Subcutaneous abdominal adipose tissue (tissue), 5 donors: ENCODE measurements at regions not wholly inside any gene's neighbourhood (a gene's known extent, or its start where the extent isn't known, plus 50 kb on each side); places are given as distances from the start of the nearest gene placed in this dataset.
"Not testable (repeated sequence)": the region's sequence is repeated elsewhere in the genome, so short reads cannot be mapped to it uniquely, and the experiment has no call there.

Experiments
- H3K27ac ChIP-seq: one replicate; pipeline ENCODE4 v1.7.0; 2013; ENCODE audit warnings: low read depth, mild to moderate bottlenecking, inconsistent platforms, low read length, moderate library complexity
- H3K27me3 ChIP-seq, 5 donors: one replicate each; pipeline ENCODE4 v1.7.0; 2013; ENCODE audit warnings: low read length in 5 of 5, inconsistent platforms in 1 of 5; ENCODE audit not compliant: control insufficient read depth in 5 of 5, insufficient read depth in 4 of 5
- H3K36me3 ChIP-seq, 5 donors: one replicate each; pipeline ENCODE4 v1.7.0; 2013; ENCODE audit warnings: low read length in 5 of 5; ENCODE audit not compliant: control insufficient read depth in 5 of 5, insufficient read depth in 5 of 5
- H3K4me1 ChIP-seq, 5 donors: one replicate each; pipeline ENCODE4 v1.7.0; 2013; ENCODE audit warnings: low read length in 5 of 5, mild to moderate bottlenecking in 3 of 5, moderate library complexity in 1 of 5; ENCODE audit not compliant: control insufficient read depth in 5 of 5, insufficient read depth in 5 of 5
- H3K4me3 ChIP-seq, 5 donors: one replicate each; pipeline ENCODE4 v1.7.0; 2013; ENCODE audit warnings: low read length in 5 of 5, low read depth in 1 of 5
- H3K9ac ChIP-seq, 5 donors: one replicate each; pipeline ENCODE4 v1.7.0; 2013; ENCODE audit warnings: low read length in 5 of 5, mild to moderate bottlenecking in 4 of 5, moderate library complexity in 3 of 5
- H3K9me3 ChIP-seq, 5 donors: one replicate each; pipeline ENCODE4 v1.7.0; 2013; ENCODE audit warnings: low read length in 5 of 5; ENCODE audit not compliant: control insufficient read depth in 5 of 5
- donor health status: healthy.
- donor health status: healthy.
- donor health status: healthy.
- donor health status: healthy.
- donor health status: healthy.

- not testable (repeated sequence) for H3K9me3 ChIP-seq, H3K4me3 ChIP-seq
Observed at GRCh38 chr20:29868688-29869087, 1388.8 kb upstream of the DEFB115 start.

DNA sequence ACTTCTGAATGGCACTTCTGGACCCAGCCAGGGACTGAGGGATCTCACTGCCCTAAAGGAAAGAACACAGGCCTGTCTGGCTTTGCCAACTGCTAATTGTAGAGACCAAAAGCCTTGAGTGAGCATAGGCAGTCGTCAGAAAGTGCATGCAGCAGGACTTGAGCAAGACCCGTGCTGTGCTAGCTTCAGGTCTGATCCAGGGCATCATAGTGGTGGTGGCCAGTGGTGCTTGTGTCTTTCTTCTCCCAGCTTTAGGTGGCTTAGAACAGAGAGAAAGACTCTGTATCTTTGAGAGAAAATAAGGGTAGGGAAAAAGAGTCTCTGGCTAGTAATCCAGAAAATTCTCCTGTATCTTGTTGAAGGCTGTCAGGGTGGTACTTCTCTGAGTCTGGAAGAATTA is 1385.6 kb upstream of the DEFB115 start:
- not testable (repeated sequence) for H3K9ac ChIP-seq, H3K4me1 ChIP-seq, H3K36me3 ChIP-seq, H3K27ac ChIP-seq, H3K27me3 ChIP-seq, H3K4me3 ChIP-seq
- peaks cover 0 to 28% (median 16%) of the 10 kb centered on the region in 5 donors for H3K9me3 ChIP-seq

More at GRCh38 chr20:29868688-29869087, 1388.8 kb upstream of the DEFB115 start:
- not testable (repeated sequence) for H3K9ac ChIP-seq, H3K4me1 ChIP-seq, H3K27me3 ChIP-seq, H3K36me3 ChIP-seq, H3K27ac ChIP-seq

GRCh38 chr20:29873946-29874345 is 1383.5 kb upstream of the DEFB115 start:
- Histone ChIP-seq H3K4me1 (no peaks in the 10 kb centered on the region), H3K36me3 (no peaks in the 10 kb centered on the region), H3K4me3 (peak overlapping the region; percentile 19 to 59 (median 38)), H3K9ac (no peak overlapping the region), H3K9me3 (peaks cover 0 to 45% (median 22%) of the 10 kb centered on the region in 5 donors), H3K27ac (no peak overlapping the region), H3K27me3 (peaks cover 0 to 1% (median 0%) of the 10 kb centered on the region in 5 donors)

- H3K4me1 ChIP-seq: no peaks in the 10 kb centered on the region
- no peaks in the 10 kb centered on the region for H3K36me3 ChIP-seq
- peaks cover 0 to 50% (median 22%) of the 10 kb centered on the region in 5 donors for H3K9me3 ChIP-seq
- no peak overlapping the region for H3K9ac ChIP-seq
- H3K27ac ChIP-seq: no peak overlapping the region
- H3K27me3 ChIP-seq: peaks cover 0 to 2% (median 0%) of the 10 kb centered on the region in 5 donors
- H3K4me3 ChIP-seq: no peak overlapping the region
Observed at GRCh38 chr20:29874476-29875202, 1382.8 kb upstream of the DEFB115 start.

DNA sequence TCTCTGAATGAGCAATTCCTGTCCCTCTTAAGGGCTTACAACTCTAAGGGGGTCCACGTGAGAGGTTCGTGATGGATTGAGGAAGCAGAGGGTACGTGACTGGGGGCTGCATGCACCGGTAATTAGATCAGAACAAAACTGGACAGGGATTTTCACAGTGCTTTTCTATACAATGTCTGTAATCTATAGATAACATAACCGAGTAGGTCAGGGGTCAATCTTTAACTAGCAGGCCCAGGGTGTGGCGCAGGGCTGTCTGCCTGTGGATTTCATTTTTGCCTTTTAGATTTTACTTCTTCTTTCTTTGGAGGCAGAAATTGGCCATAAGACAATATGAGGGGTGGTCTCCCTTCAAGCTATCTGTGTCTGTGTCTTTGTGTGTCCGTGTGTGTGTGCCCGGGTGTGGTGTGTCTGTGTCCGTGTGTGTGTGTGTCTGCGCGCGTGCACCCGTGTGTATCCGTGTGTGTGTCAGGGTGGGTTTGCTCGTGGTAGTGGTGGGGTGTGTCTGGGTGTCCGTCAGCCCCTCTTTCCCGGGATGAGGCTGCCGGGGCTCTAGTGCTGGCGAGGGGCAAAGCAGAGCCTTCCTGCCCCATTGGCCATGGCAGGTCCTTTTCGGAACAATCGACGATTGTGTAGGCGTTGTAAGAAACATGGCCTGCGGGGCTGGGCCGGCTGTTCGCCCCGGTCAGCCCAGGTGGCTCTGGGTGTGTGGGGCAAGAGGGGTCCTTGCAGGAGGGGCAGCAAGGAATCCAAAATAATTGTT is 1382.0 kb upstream of the DEFB115 start:
- H3K36me3 ChIP-seq, H3K27me3 ChIP-seq, H3K4me1 ChIP-seq, H3K4me3 ChIP-seq, H3K9ac ChIP-seq, H3K27ac ChIP-seq: not testable (repeated sequence)
- peaks cover 0 to 50% (median 22%) of the 10 kb centered on the region in 5 donors for H3K9me3 ChIP-seq

DNA sequence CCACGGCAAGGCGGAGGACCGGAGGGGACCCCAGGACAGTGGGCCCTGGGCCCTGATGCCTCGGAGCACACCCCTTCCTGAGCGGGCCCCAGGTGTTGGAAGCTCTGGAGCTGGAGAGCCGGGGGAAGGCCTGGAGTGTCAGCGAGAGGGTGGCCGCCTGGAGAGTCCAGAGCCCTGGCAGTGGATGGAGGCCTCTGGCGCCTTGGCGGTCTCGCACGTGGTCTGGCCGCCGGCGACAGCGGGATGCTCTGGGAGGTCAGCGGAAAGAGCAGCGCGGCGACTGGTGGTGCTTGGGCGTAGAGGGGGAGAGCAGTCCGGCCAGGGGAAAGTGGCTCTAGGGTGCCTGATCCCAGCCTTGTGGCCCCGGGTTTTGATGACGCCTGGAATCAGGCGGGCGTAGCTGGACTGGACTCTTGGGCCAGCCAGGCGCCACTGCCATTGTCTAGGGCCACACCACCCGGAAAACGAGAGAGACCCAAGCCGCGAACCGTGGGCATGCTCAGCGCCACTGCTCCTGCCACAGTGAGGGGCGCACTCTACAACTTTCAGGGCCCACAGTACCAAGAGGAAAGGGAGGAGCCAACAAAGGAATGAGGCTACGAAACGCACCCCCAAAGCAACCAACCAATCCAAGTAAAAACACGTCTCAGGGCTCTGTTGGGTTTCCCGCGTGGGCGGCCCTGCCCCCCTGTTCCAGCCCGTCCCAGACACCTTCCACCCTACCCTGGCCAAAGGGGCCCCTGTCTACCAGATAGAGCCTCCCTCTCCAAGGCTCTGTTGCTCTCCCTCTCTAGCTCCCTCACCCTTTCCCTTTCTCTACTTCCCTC is 1381.2 kb upstream of the DEFB115 start:
- not testable (repeated sequence) for H3K36me3 ChIP-seq, H3K27ac ChIP-seq, H3K27me3 ChIP-seq, H3K4me1 ChIP-seq, H3K4me3 ChIP-seq, H3K9ac ChIP-seq
- peaks cover 0 to 50% (median 22%) of the 10 kb centered on the region in 5 donors for H3K9me3 ChIP-seq

DNA sequence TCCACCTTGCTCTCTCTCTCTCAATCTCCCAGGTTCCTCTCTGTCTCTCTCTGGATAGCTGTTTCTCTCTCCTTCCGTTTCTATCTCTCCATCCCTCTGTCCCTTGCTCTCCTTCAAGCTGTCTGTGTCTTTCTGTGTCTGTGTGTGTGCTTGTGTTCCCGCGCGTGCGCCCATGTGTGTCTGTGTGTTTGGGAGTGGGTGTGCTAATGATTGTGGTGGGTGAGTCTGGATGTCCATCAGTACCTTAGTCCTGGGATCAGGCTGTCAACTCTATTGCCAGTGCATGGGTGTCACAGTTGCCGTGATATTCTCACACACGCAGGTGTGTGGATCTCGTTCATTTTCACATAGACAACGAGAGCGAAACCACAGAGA is 1380.6 kb upstream of the DEFB115 start:
- no peak overlapping the region for H3K9ac ChIP-seq
- H3K27ac ChIP-seq: no peak overlapping the region
- H3K4me1 ChIP-seq: no peaks in the 10 kb centered on the region
- H3K27me3 ChIP-seq: peaks cover 0 to 2% (median 0%) of the 10 kb centered on the region in 5 donors
- H3K4me3 ChIP-seq: no peak overlapping the region
- peaks cover 0 to 50% (median 22%) of the 10 kb centered on the region in 5 donors for H3K9me3 ChIP-seq
- no peaks in the 10 kb centered on the region for H3K36me3 ChIP-seq

- not testable (repeated sequence) for H3K9ac ChIP-seq, H3K27ac ChIP-seq, H3K4me3 ChIP-seq, H3K4me1 ChIP-seq, H3K27me3 ChIP-seq, H3K36me3 ChIP-seq
- H3K9me3 ChIP-seq: peaks cover 0 to 50% (median 22%) of the 10 kb centered on the region in 5 donors
Observed at GRCh38 chr20:29877411-29878280, 1379.8 kb upstream of the DEFB115 start.

DNA sequence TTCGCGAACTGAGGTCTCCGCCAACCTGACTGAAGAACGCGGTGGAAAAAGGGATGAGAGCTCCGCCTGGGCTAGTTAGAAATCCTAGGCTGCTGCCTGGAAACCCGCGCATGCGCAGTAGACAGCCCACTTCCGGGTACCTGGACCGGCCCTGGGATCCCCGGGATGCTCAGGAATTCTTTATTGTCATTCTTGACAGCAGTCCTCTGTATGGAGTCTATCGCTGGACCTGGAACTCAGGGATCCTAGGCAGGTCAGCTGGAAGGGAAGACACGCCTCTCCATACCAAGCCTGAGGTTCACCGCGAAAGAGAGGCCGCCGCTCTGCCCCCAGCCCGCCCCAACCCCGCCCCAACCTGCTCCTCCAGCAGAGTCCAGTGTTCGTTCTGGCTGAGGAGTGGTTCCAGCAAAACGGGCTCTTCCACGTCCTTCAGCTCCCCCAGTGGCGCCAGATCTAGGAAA is 1379.2 kb upstream of the DEFB115 start:
- Histone ChIP-seq H3K9ac (no peak overlapping the region), H3K4me1 (no peaks in the 10 kb centered on the region), H3K27me3 (peaks cover 0 to 2% (median 0%) of the 10 kb centered on the region in 5 donors), H3K36me3 (no peaks in the 10 kb centered on the region), H3K4me3 (no peak overlapping the region), H3K9me3 (peaks cover 0 to 50% (median 22%) of the 10 kb centered on the region in 5 donors), H3K27ac (no peak overlapping the region)
